ENCODE measurements at regions not wholly inside any gene's neighbourhood (a gene's known extent, or its start where the extent isn't known, plus 50 kb on each side); places are given as distances from the start of the nearest gene placed in this dataset.
"Not testable (repeated sequence)": the region's sequence is repeated elsewhere in the genome, so short reads cannot be mapped to it uniquely, and the experiment has no call there.

GRCh38 chr9:95729046-95729445 is 146.4 kb upstream of the ERCC6L2 start:
- DNase-seq: no peak

DNA sequence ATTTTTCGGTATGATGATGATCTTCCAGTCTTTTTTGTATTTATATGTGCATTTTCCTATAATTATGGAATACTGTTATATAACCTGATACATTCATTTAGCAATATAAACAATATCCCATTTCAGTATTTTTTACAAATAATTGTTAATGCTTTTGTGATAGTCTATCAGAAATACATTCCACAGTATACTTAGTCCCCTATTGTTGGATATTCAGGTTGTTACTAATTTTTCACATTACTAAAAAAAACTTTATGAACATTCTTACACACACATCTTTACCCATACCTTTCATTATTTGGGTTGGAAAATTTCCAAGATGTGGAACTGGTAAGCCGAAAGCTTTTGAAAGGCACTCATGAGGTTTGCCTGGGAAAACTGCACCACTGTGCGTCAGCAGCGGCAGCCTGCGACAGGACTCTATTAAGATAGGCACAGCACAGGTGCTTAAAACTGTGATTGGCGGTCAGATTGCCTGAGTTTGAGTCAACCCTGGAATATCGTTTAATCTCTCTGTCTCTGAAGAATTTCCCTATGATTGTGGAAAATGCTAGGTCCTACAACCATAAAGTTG is 147.5 kb upstream of the ERCC6L2 start:
- no peak for DNase-seq

DNA sequence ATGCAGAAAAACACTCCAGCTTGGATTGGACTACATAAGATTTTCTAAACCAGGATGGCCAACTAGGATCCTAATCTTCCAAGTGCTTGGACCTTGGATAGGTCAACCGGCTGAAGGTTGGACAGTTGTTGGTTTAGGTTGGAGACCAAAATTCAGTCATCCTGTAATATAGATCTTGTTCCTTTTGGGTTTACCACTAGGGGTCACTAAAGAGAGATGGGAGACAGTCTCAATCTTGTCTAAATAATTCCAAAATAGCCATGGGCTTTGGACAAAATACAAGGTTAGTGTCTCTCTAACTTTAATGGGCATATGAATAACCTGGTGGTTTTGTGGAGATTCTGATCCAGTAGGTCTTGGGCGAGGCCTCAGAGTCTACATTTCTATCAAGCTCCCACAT is 148.7 kb upstream of the ERCC6L2 start:
- DNase-seq: peak; percentile 35

GRCh38 chr9:95725045-95725444 is 150.4 kb upstream of the ERCC6L2 start:
- DNase-seq: no peak

DNA sequence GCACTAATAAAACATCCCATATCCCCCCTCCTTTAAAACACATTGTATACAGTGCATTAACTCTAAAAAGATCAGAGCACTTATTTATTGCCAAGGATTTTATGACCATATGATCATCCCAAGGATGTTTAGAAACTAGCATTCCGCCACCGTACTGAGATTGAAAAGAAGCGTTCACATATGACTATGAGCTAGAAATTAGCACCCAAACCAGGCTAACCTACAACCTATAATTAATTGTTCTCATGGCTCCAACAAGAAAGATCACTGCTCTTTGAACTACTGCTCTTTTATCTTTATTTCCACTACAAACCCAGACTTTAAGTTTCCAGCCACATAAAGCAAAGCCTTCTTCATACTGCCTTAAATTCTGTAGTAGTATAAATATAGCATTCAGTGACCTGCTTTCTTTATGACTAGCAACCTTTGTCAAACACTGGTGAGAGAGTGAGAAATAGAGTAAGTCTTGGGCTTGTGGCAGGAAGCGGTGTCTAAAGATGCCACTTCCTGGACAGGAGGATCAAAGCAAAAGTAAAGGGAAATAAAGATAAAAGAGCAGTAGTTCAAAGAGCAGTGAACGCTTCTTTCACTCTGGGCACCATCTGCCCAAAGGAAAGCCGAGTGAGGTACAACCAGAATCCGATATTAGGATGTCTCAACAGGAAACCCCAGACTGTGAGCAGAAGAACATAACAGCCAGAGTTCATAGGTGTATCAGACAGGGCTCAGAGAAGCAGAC is 151.1 kb upstream of the ERCC6L2 start:
- no peak for DNase-seq

GRCh38 chr9:95722141-95722540 is 153.3 kb upstream of the ERCC6L2 start:
- DNase-seq: no peak

GRCh38 chr9:95721061-95721531 is 154.4 kb upstream of the ERCC6L2 start:
- DNase-seq: no peak

GRCh38 chr9:95720496-95720895 is 155.0 kb upstream of the ERCC6L2 start:
- no peak for DNase-seq

GRCh38 chr9:95719354-95719753 is 156.1 kb upstream of the ERCC6L2 start:
- DNase-seq: no peak

- no peak for DNase-seq
Observed at GRCh38 chr9:95718263-95718662, 157.2 kb upstream of the ERCC6L2 start.

DNA sequence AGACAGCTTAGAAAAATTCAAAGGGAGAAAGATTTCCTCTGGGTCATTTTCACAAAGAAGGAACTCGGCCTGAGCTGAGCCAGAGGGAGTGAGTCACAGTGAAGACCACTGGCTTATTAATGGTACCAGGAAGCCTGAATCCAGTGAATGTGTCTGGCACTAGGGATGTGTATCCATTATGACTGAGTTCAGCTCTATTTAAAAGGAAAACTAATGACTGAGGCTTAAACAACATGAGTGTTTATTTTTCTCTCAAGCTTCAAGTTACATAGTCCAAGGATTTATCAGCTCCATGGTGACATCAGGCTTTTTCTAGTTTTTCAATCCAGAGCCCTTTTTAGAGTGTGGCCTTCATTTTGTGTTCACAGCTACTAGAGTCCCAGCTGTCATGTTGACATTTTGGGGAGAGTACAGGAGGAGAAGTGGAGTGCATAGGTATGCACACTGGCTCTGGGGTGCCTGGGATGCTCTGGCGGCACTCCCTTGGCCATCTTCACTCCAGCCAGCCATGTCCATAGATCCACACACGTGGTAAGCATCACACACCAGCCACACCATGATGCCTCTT is 159.5 kb upstream of the ERCC6L2 start:
- DNase-seq: no peak

- DNase-seq: no peak
Observed at GRCh38 chr9:95710446-95710845, 165.0 kb upstream of the ERCC6L2 start.

DNA sequence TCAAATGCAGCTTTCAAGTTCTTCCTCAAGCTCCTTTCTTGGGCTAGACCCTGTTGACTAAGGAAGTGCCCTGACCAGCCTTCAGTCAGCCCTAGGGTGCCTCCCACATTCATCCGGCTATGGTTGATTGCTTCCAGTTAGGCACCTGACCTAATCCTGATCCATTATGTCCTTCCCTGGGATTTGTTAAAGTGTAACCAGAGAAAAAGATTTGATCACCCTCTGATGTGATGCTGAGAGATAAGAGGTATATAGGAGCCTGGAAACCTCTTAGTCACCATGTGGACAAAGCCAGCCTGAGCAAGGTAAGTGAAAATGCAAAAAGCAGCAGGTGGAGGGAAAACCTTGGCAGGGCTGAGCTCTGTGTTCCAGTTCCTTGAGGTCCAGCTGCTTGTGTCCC is 178.8 kb upstream of the ERCC6L2 start:
- no peak for DNase-seq

- DNase-seq: no peak
Observed at GRCh38 chr9:95691435-95691834, 174.7 kb upstream of the PTCH1 start.

DNA sequence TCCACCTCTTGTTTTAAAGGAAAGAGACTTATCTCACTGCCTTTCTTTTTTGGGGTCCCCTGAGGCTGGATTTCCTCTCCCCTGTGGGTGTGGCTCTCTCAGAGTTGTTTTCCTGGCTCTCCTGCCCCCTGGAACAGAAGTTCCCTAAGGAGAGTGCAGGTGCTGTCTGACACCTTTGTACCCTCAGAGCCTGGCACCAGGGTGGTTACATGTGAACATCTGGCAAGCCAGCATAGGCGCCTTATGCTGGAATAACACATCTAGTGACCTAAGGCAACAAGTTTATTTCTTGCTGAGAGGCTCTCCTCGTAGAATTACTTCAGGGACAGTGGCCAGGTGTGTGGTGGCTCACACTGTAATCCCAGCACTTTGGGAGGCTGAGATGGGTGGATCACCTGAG is 172.9 kb upstream of the PTCH1 start:
- no peak for DNase-seq

DNA sequence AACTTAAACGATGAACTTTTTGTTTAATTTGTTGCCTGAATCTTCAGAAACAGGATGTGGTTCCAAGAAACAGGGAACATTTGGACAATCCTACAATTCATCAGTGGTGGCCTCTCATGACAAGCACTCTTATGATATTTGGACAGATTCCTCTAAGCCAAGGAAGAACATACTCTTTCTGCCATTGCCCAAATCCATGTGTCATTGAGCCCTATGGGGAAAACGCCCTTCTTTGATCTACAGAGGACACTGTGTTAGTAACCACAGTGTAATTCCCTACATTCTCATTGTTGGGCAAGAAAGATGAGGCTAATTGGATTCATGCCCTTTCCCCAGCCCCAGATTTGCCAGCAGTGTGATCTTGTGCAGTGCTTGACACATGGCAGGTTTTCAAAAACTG is 167.7 kb upstream of the PTCH1 start:
- no peak for DNase-seq

DNA sequence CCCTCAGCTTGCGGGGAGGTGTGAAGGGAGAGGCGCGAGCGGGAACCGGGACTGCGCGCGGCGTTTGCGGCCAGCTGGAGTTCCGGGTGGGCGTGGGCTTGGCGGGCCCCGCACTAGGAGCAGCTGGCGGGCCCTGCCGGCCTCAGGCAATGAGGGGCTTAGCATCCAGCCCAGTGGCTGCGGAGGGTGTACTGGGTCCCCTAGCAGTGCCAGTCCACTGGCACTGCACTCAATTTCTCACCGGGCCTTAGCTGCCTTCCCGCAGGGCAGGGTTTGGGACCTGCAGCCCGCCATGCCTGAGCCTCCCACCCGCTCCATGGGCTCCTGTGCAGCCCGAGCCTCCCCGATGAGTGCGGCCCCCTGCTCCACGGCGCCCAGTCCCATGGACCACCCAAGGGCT is 163.5 kb upstream of the PTCH1 start:
- DNase-seq: not testable (repeated sequence)

DNA sequence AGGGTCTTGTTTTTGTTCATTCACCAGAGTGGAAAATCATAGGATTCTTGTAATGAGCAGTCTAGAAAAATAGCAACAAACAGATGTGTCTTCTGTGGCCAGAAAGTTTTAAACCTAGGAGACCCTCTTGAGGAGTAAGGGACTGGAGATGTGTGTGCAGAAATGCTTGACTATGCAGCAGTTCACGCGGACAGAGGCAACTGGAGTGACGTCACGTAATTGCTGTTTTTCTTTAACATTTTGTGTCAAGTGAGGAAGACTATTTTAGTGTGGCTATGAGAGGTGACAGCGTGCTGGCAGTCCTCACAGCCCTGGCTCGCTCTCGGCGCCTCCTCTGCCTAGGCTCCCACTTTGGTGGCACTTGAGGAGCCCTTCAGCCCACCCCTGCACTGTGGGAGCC is 163.1 kb upstream of the PTCH1 start:
- no peak for DNase-seq

GRCh38 chr9:95678759-95679158 is 162.0 kb upstream of the PTCH1 start:
- peak; percentile 44 for DNase-seq

- peak; percentile 83 for DNase-seq
Observed at GRCh38 chr9:95670122-95670521, 153.4 kb upstream of the PTCH1 start.

GRCh38 chr9:95669253-95669652 is 152.5 kb upstream of the PTCH1 start:
- DNase-seq: no peak

DNA sequence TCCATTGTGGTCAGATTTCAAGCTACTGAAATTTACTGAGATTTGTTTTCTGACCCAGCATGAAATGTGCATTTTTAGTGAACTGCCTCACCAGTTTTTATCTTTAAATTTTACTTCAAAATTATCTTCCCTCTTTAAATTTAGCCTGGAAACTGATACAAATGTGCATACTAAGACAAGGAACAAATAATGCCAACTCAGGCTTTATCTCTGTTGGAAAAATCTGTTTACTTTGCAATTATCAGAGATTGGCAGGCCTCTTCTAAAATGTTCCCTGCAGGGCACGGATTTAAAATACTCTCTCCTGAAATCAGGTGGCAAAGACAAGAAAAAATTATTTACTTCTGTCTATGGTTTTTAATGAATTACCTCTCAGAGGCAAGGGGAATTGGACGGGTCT is 151.0 kb upstream of the PTCH1 start:
- peak; percentile 47 for DNase-seq

DNA sequence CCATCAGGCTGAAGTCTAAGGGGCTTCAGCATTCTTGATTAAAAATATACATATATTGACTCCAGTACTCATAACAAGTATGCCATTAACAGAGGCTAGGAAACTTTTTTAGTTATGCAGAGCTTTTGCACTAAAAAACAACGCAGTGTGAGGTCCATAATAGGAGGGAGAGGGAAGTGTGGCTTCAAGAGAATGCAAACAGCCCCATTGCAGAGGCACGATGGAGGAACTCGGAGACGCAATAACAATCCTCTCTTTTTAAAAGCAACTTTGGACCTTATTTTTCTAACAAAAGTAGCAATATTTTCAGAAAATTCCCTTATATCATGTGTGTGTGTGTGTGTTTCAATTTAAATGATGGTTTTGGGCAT is 150.0 kb upstream of the PTCH1 start:
- DNase-seq: no peak

DNA sequence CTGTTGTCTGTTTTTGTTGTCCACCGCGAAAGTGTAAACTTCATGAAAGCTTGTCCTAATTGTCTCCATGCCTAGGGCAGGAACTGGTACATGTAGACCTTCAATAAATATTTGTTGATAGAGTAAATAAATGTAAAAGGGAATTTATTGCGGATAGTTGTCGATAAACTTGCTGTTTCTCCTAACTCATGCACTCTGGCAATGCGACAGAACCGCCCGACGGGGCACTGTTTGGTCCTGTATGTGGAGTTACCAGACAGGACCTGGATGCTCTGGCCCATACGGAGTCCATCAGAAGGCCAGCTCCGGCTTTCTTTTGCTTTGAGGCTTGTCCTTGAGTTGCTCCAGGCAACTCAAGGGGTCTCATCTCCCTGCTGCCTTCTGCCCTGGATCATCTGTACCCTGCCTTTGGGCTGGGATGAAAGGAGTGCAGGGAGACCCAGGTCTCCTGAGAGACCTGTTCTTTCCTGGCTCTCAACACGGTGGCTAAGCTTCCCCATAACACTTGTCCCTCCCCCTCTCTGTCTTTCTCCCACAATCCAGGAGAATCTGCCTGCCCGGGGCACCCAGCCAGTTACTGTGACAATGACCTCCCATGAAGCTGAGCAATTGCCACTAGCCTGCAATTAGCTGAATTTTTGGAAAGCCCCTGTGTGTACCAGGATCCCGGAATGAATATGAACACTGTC is 149.5 kb upstream of the PTCH1 start:
- DNase-seq: no peak
